ENCODE measurements at regions not wholly inside any gene's neighbourhood (a gene's known extent, or its start where the extent isn't known, plus 50 kb on each side); places are given as distances from the start of the nearest gene placed in this dataset.
A peak's percentile ranks its signal among the peaks of the same experiment; 100 is the strongest.

DNA sequence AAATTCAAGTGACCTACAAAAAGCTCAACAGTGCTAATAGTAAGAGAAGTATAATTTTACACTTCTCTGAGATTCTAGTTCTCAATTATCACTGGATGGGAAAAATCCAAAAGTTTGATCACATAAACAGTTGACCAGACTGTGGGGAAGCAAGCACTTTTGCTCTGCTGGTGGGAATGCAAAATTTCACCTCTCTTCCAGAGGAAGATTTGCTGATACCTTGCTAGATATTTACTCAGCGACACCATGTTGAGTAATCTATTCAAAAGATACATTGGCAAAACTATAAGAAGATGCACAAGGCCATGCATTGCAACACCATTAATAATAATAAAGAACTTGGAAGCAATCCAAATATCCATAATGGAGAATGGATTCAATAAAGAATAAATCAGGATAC, 204.4 kb downstream of the MREG start:
- TF ChIP-seq, protein P1, sequence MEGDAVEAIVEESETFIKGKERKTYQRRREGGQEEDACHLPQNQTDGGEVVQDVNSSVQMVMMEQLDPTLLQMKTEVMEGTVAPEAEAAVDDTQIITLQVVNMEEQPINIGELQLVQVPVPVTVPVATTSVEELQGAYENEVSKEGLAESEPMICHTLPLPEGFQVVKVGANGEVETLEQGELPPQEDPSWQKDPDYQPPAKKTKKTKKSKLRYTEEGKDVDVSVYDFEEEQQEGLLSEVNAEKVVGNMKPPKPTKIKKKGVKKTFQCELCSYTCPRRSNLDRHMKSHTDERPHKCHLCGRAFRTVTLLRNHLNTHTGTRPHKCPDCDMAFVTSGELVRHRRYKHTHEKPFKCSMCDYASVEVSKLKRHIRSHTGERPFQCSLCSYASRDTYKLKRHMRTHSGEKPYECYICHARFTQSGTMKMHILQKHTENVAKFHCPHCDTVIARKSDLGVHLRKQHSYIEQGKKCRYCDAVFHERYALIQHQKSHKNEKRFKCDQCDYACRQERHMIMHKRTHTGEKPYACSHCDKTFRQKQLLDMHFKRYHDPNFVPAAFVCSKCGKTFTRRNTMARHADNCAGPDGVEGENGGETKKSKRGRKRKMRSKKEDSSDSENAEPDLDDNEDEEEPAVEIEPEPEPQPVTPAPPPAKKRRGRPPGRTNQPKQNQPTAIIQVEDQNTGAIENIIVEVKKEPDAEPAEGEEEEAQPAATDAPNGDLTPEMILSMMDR (IDR thresholded peaks at IDR 0.05; ENCODE audit: control insufficient read depth, insufficient read depth, low read depth, low read length, missing control alignments): peak; percentile 33
- no peak overlapping the region for H3K4me3 ChIP-seq (ENCODE audit: control insufficient read depth, low read depth, low read length)
- no peak for DNase-seq (ENCODE audit: low read depth)

- no peak overlapping the region for H3K4me3 ChIP-seq (ENCODE audit: control insufficient read depth, low read depth, low read length)
- no peak for DNase-seq (ENCODE audit: low read depth)
- TF ChIP-seq, protein P1 (IDR thresholded peaks at IDR 0.05; ENCODE audit: control insufficient read depth, insufficient read depth, low read depth, low read length, missing control alignments): no peak
These were observed 205.2 kb downstream of the MREG start for GRCh38 chr2:215808194-215808593.

- TF ChIP-seq, protein P1 (IDR thresholded peaks at IDR 0.05; ENCODE audit: control insufficient read depth, insufficient read depth, low read depth, low read length, missing control alignments): no peak
- no peak for DNase-seq (ENCODE audit: low read depth)
- H3K4me3 ChIP-seq (ENCODE audit: control insufficient read depth, low read depth, low read length): no peak overlapping the region
These were observed 207.9 kb downstream of the MREG start for GRCh38 chr2:215805493-215805892.

DNA sequence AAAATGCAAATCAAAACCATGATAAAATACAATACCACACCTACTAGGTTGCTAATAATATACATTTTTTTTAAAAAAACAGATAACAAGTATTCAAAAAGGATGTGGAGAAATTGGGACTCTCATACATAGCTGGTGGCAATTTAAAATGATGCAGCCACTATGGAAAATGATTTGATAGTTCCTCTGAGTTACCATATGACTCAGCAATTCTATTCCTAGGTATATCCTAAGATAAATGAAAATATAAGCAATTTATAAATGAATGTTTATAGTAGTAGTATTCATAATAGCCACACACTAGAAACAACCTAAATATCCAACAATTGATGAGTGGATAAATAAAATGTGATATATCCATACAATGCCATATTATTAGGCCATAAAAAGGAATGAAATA, 210.2 kb downstream of the MREG start:
- DNase-seq (ENCODE audit: low read depth): no peak
- TF ChIP-seq, protein P1 (IDR thresholded peaks at IDR 0.05; ENCODE audit: control insufficient read depth, insufficient read depth, low read depth, low read length, missing control alignments): no peak
- H3K4me3 ChIP-seq (ENCODE audit: control insufficient read depth, low read depth, low read length): no peak overlapping the region

DNA sequence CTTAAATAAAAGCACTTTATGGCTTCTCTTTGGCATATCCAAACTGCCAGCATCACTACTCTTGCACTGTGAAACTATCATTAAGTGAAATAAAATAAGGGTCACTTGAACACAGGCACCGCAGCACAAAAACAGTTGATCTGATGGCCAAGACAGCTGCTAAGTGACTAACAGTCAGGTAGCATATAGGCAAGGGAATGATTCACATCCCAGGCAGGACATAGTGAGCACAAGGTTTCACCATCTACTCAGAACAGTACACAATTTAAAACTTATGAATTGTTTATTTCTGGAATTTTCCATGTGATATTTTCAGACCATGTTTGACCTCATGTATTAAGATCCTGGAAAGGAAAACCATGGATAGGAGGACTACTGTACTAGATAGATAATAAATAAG, 214.2 kb downstream of the MREG start:
- no peak overlapping the region for H3K4me3 ChIP-seq (ENCODE audit: control insufficient read depth, low read depth, low read length)
- TF ChIP-seq, protein P1 (IDR thresholded peaks at IDR 0.05; ENCODE audit: control insufficient read depth, insufficient read depth, low read depth, low read length, missing control alignments): no peak
- no peak for DNase-seq (ENCODE audit: low read depth)

DNA sequence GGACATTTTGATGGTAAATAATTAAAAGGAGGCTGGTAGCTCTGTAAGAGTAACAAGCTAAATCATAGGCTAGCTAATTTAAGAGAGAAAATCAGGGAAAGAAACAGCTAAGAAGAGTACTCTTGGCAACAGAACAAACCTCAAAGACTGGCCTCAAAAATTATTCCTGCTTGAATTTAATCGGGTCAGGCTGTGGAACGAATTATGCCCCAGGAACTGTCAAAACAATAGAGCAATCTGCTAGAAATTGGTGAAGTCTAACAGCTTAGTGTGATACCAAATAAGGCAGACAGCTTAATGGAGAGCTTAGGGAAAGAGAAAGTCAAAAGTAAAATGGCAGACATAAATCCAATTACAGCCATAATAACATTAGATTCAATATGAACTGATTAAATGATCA, 215.7 kb downstream of the MREG start:
- no peak for DNase-seq (ENCODE audit: low read depth)
- H3K4me3 ChIP-seq (ENCODE audit: control insufficient read depth, low read depth, low read length): no peak overlapping the region
- TF ChIP-seq, protein P1 (IDR thresholded peaks at IDR 0.05; ENCODE audit: control insufficient read depth, insufficient read depth, low read depth, low read length, missing control alignments): no peak
